NCI-H446 (cell line): ENCODE measurements at regions not wholly inside any gene's neighbourhood (a gene's known extent, or its start where the extent isn't known, plus 50 kb on each side); places are given as distances from the start of the nearest gene placed in this dataset.

Source experiments
- DNase-seq, 2 experiments: peaks; one replicate each; lab custom pipeline; 2025; lab: John Stamatoyannopoulos, UW

- no peak for DNase-seq
These were observed 239.1 kb downstream of the HDGFL1 start for GRCh38 chr6:22808466-22808865.

GRCh38 chr6:22809370-22809769 is 240.0 kb downstream of the HDGFL1 start:
- DNase-seq, result no peak

DNA sequence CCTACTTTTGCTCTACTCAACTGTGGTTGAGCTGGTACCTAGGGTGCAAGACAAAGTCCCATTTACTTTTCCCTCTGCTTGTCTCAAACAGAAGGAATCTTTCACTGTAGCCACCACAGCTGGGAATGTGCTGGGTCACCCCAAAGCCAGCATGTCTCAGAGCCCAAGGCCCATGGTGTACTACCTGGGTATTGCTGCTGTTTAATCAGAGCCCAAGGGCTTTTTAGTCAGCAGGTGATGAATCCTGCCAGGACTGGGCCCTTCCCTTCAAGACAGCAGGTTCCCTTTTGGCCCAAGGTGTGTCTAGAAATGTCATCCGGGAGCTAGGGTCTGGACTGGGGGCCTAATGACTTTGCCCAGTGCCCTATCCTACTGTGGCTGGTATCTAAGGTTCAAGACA is 249.8 kb downstream of the HDGFL1 start:
- DNase-seq, result no peak

DNA sequence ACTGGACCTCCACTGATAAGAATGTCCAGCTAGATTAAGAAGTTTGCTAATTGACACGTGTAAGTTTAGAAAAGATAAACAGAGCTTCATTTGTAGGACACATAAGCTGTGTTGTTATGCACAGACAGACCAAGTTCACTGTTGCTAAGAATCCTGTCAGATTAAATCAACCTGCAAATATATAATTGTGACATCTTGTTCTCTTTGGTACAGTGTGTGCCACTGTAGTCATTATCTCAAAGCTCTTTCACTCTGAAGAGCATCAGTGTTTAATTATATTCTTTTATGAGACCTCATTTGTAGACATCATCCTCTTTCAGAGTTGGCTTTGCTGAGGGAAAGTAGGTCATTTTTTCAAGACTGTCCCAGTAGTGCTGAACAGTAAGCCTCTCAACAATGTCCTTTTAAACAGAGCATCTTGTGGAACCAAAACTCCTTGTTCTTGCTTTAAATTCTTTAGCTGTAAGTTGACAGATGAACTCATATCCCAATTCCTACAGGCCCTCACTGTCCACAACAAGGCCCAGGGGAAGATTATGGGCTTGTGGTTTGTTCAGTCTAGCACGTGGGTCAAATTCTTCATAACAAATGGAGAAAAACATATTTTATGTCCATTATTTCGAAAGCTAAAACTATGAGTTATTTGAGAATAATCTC is 252.4 kb downstream of the HDGFL1 start:
- no peak for DNase-seq

GRCh38 chr6:22825210-22825609 is 255.8 kb downstream of the HDGFL1 start:
- DNase-seq, result no peak

- DNase-seq, result no peak
These were observed 257.6 kb downstream of the HDGFL1 start for GRCh38 chr6:22826961-22827360.

DNA sequence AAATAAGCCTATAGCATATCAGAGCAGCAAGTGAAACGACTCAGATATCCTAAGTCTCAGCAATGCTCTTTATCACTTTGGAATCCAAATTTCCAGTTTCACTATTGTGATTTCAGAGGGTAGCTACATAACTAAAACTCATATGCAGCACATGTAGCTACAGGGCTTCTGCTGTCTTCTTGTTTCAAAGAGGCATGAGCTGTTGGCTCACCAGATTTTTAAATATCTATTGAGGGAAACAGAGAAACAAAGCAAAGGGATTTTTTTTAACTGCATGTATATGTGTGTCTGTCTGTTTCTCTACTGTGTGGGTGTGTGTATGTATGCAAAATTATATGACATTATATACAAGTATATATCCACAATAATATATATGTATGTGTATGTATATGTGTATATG is 258.4 kb downstream of the HDGFL1 start:
- no peak for DNase-seq

DNA sequence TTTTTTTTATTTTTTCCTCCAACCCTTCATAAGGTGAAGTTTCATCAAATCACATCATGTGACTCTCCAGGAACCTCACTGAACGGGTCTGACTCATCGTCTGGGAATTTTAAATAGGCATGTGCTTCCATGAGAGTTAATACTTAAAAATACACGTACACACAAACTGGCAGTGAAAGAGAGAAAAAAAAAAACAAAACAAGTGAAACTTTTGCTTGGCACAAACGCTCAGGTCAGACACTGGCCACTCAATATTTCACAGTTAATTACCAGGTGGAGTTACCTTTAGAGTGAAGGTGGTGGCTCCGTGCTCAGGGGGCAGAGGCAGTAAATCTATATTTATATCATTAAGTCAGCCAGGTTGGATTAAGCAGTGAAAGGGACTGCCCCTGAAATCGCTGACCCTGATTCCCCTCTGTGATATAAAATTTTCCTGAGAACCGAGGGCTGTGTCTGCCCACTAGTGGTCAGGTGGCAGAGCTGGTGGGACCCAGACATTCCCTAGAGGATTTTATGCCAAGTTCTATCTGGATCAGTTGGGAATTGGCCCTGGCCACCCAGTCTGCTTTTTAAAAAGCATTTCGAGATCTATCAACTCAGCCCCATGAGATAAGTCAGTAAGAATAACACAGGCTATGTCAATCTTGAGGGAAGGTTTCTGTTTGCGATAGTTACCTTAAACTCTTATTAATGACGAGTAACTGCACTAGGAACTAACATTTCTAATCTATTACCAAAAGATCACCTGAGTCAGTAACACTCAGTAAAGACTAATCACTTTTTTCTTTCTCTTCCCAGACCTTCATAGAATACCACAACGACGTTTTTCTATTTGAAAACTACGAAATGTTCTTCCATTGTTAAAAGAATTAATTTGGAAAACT is 259.1 kb downstream of the HDGFL1 start:
- DNase-seq, result peak in 1 of 2 experiments; percentile 57

DNA sequence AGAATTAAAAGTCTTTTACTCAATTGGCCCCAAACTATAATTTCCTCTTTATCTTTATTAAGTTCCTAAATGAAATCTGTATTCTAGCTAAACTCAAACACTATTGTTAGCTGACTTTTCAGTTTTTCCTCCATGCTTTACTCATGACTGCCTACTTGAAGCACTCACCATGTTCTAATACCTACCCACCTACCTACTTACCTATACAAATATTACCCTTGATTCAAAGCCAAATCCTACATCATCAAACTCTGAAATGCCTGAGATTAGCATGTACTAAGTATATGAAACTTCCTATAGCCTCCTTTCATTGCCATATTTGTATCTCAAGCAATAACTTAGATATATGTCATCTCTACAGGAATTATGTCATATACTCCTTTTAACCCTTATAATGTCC is 259.7 kb downstream of the HDGFL1 start:
- no peak for DNase-seq

GRCh38 chr6:22830463-22830862 is 261.1 kb downstream of the HDGFL1 start:
- DNase-seq, result no peak

GRCh38 chr6:22833191-22833590 is 263.8 kb downstream of the HDGFL1 start:
- no peak for DNase-seq

DNA sequence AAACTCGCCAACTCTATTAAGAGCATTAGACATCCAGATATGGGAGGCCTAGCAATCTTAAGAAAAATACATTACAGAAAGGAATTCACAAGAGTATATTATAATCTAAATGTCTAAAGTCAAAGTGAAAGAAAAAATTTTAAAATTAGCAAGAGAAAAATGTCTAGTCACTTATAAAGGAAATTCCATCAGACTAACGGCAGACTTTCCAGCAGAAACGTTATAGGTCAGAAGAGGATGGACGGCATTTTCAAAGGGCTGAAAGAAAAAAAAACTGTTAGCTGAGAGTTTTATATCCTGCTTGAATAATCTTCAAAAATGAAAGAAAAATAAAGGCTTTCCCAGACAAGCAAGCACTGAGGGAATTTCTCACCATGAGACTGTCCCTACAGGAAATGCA is 269.0 kb downstream of the HDGFL1 start:
- DNase-seq, result no peak

DNA sequence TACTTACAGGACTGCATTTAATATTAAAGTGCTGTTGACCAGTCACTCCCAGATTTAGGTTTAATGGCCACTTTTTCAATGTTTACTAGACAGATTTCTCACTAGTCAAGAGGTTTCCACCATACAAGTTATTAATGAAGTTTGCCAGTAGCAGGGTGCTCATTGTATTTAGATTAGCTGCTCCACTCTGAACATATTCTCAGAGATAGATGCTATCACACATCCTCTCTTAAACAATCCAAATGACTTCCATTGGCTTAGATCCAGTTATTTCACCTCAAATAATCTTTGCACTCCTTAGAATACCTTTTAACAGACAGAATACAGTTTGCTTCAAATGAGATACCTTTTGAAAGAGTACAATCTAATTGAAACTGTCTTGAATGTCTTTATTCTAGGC is 276.1 kb downstream of the HDGFL1 start:
- no peak for DNase-seq

GRCh38 chr6:22848121-22848520 is 278.8 kb downstream of the HDGFL1 start:
- DNase-seq, result no peak

GRCh38 chr6:22849921-22850320 is 280.6 kb downstream of the HDGFL1 start:
- DNase-seq, result no peak

- DNase-seq, result no peak
These were observed 282.7 kb downstream of the HDGFL1 start for GRCh38 chr6:22852101-22852500.

- DNase-seq, result peak in 1 of 2 experiments; percentile 36
These were observed 304.3 kb downstream of the HDGFL1 start for GRCh38 chr6:22873513-22874136.

- DNase-seq, result no peak
These were observed 306.5 kb downstream of the HDGFL1 start for GRCh38 chr6:22875845-22876244.

DNA sequence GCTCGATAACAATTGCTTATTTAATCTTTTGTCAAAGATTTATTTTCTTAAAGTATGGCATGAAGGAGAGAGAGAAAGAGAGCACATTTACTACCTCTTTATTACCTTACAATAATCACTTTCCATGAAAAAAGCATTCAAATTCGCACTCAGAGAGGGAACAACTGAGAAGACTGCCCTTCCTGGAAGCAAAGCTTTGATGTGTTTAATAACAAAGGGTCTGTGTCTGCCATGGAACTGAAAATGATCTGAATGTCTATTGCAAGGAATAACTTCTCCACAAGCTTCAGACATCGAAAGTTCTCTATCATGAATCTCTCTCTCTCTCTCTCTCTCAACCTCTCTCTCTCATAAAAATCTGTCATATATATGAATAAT is 308.9 kb downstream of the HDGFL1 start:
- DNase-seq, result no peak

DNA sequence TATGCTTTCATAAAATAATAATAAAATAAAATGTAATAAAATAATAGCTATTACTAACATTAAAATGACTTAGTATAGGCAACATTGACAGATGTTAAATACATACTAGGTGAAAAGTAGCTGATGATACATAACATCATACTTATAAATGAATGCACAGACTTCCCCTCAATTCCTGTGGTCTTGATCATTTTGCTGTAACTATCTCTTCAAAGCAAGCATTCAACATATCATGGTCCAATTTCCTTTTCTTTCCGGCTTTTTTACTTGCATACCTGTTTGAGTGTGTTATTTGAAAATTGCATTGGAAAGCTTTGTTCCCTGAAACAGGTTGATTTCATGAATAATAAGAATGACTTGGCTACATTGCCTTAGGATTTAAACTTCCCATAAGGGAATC is 309.3 kb downstream of the HDGFL1 start:
- no peak for DNase-seq

DNA sequence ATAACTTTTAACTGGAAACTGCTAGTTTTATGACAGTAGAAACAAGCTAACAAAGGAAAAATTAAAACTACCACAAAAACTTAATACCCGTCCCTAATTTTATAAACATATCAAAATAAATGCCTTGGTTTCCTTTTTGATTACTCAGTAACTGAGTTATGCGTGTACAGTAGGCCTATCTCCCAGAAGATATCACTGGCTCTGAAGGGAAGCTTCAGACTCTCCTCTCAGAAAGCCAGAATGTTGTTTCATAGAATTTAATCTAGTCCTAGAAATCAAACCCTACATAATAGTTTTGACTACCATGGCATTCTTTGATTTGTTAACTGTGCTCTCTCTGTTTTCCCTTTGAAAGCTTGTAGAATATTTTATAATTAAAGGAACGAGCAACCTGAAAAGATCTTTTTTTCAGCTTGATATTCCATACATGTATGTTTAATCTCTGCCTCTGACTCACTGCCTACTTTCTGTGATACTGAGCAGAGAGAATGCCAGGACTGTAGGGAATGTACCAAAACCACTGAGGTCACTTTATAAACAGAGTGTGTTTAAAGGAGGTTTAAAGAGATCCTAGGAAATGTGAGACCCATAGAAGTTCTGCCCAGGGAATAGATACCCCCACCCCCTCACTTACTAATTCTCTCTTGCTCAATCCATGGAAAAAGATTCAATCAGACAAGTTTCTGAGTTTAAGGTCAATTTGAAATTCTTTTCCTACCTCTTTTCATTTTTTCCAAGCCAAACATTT is 311.5 kb downstream of the HDGFL1 start:
- DNase-seq, result no peak

GRCh38 chr6:22882581-22882980 is 313.2 kb downstream of the HDGFL1 start:
- no peak for DNase-seq
